ENCODE measurements at regions not wholly inside any gene's neighbourhood (a gene's known extent, or its start where the extent isn't known, plus 50 kb on each side); places are given as distances from the start of the nearest gene placed in this dataset.

DNA sequence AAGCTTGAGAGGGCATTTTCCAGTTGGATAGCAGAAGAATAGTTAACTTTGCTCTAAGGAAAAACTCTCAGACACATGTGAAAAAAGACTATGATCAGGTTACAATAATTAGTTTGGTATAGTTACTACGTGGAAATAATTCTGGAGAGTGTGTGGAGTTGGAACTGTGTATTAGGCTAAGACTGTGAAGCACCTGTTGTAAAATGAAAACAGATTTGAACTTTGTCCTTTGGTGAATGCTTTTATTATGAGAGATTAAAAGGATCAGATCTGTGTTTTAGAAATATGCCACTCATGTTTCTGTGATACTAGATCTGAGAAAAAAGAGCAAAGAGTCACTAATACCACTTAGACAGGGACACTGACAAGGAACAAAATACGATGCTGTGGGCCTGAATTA lies 807.5 kb upstream of the ATXN8OS start:
- no peak for TF ChIP-seq CTCF (IDR thresholded peaks at IDR 0.05)
- TF ChIP-seq POLR2A (IDR thresholded peaks at IDR 0.05), result no peak
